HG02678 (cell line): ENCODE measurements at regions not wholly inside any gene's neighbourhood (a gene's known extent, or its start where the extent isn't known, plus 50 kb on each side); places are given as distances from the start of the nearest gene placed in this dataset.
"Not testable (repeated sequence)": the region's sequence is repeated elsewhere in the genome, so short reads cannot be mapped to it uniquely, and the experiment has no call there.

Experiments
- ATAC-seq: cut with Tn5 transposase; IDR thresholded peaks from one replicate; pipeline ENCODE4 v1.9.1; 2021; ENCODE audit warnings: mild to moderate bottlenecking, moderate library complexity; ENCODE audit not compliant: unreplicated experiment

DNA sequence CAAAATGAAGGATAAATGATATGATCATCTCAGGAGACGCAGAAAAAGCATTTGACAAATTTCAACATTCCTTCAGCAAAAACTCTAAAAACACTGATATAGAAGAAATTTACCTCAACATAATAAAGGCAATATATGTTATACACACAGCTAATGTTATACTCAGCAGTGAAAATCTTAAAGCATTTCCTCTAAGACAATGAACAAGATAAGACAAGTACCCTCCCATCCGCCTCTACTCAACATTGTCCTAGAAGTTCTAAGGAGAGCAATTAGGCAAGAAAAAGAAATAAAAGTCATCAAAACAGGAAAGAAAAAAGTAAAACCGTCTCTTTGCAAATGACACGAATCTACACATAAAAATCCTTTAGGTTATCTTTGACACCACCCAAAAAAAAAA is 1432.8 kb downstream of the CDH11 start:
- no peak for ATAC-seq

DNA sequence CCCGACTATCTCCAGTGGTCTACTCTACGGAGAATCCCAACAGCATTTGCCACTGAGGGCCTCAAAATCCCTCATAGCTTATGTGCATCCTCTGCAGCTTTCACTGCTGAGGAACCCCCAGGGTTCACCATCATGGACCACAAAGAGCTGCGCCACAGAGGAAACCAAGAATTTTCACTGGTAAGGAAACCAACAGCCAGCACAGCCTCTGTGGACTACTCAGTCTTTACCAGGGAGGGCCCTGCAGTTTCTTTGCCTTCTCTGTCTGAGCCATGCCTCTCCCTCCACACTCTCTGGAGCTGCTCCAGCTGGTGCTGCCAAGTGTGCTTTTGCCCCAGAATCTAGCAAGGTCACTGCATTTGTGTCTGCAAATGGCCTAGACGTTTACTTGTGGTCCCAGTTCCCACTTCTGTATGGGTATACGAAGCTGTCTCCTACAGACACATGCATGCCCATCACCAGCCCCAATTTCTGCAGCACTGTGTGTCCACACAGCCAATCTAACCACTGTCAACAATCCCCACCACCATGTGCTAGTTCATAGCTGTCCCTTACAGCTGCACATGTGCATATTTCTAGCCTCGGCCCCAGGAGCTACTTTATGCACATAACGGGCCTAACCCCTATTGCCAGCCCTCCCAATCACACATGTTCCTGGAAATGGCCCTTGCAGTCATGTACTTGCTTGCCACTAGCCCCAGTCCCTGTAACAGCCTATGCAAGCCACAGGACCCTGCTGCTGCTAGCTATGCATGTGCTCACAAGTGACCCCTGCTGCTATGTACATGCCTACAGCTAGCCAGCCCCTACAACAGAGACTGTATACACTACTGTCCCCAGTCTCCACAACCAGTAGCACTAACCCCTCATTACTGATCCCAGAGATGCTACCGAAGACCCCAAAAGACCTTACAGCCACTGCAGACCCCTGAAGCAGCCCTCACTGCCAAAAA is 1437.4 kb downstream of the CDH11 start:
- ATAC-seq = no peak

GRCh38 chr16:63682844-63683243 is 1439.0 kb downstream of the CDH11 start:
- no peak for ATAC-seq

DNA sequence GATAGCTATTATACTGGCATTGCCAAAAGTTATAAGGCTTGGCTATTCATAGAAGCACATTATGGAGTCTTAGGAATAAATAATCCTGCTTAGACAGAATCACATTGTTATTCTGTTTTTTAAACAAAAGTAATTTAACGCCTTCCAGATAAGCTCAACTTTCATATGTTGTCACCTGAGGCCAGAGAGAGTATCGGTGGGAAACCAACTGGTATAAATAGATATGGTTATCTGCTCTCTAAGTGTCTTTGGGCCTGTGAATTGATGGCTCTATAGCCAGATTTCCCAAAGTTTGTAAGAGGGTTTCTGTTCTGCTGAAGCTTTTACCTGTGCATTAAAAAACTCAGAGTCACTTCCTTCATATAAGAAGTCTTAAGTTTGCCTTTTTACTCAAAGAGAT is 1449.4 kb downstream of the CDH11 start:
- ATAC-seq = no peak

DNA sequence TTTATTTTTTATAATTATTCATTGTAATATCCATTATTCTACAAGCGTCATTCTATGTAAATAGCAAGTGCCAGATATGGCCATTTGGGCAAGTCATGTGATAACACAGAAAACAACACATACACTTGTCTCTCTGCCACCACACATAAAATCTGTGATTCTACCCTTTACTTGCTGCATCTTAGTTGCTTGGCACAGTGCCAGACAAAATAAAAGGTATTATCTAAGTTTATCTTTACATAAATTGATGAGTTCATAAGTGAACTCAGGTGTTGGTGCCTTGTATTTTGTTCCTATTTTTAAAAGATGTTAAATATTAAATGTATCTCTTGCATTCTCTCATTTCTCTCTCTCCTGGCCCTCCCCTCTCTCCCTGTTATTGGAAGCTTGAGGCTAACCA is 1458.7 kb downstream of the CDH11 start:
- no peak for ATAC-seq

- no peak for ATAC-seq
Measured at GRCh38 chr16:63655846-63656245, 1466.0 kb downstream of the CDH11 start.

DNA sequence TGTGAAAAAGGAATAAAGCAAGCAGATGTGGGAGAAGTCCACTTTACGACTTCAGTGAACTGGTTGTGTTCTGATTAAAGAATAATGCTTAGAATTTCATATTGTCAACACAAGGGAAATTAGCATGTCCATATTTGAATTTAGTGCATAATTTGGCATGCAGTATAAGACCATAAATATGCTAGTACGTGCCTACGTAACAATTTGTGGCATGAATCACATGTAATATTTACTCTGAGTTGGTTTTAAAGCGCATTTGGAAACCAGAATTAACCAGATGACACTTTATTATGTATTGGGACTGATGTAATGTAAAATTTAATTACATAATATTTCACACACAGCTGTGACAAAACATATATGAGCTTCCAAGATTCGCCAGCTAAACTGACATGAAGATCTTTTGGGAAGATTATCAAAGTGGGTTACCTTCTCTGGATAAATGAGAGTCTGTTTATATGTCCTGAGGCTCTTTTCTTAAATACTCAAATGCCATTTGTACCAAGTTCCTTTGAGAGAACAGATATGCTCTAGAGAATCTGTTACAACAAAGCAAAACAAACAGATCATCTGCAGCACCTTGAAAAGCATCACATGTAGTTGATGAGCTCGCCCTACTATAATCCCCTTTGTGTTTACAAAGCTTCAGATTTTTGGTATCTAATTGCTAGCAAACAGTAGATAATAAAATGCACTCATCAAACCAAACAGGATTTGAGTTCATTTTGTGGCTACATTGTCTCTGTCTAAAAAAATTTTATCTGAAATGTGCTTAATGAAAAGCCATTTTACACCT is 1468.6 kb downstream of the CDH11 start:
- no peak for ATAC-seq

DNA sequence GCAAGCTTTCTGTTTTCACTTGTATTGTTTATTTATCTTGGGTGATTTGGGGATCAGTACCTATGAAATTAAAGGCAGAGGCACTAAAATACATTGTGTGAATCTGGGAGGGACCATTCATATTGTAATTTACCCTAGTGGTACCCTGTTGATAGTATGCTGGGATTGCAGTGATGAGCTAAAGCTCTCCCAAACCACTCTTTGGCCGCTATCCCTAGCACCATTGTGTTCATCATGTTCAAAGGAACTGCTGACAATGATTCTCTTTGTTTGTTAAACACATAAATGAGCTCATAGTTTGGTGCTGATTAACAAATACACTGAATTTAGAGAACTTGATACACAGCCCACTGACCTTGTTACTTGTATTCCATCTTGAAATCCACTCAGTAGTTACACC is 1469.8 kb downstream of the CDH11 start:
- ATAC-seq = no peak

DNA sequence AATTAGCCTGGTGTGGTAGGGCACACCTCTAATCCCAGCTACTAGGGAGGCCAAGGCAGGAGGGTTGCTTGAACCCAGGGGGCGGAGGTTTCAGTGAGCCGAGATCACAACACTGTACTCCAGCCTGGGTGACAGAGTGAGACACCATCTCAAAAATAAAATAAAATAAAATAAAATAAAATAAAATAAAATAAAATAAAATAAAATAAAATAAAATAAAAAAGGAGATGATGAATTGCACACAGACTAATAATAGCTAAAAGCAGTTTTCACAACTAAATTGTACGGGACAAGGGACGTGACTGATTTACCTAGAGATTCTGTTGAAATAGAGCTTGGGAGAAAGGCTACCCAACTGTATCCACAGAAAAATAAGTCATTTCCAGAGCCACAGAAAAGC is 1471.3 kb downstream of the CDH11 start:
- ATAC-seq = no peak

DNA sequence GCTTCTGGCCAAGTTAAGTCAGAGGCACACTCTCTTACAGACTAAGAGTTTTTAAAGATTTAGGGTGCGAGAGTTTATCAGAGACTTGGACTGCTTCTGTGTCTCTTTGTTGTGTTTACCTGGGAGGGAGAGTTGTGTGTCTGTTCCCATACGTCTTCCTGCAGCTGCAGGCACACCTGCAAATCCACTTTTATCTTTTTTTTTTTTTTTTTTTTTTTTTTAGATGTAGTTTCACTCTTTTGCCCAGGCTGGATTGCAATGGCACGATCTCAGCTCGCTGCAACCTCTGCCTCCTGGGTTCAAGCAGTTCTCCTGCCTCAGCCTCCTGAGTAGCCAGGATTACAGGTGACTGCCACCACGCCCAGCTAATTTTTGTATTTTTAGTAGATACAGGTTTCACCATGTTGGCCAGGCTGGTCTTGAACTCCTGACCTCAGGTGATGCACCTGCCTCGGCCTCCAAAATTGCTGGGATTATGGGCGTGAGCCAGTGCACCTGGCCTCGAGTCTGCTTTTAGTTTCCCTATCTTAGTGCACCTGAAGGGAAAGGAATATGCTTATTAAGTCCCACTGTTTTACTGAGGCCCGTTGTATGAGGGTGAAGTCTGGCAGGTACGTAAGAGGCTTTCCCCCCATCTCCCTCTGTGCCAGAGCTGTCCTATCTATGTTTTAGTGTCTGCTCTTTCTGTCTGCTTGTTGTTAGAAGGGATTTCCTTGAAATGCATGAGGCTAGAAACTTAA is 1488.0 kb downstream of the CDH11 start:
- not testable (repeated sequence) for ATAC-seq

DNA sequence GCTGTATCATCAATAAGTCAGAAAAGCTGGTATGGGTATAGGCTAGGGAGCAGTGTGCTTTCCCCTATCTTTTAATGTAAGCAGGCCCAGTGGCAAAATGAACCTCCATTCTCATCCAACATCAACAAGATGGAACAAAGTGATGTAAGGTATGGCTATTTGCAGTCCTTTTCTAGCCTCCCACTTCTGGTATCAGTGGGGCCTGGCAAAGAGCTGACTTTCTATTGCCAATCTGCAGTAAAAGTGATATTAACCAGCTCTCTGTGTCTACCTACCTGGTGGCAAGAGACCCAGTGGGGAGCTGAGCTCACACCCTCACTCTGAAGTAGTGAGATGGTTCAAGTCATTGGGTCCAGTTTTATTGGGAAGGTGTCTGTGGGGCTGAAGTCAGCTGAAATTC is 1492.6 kb downstream of the CDH11 start:
- no peak for ATAC-seq

- no peak for ATAC-seq
Measured at GRCh38 chr16:63628812-63629211, 1493.1 kb downstream of the CDH11 start.

DNA sequence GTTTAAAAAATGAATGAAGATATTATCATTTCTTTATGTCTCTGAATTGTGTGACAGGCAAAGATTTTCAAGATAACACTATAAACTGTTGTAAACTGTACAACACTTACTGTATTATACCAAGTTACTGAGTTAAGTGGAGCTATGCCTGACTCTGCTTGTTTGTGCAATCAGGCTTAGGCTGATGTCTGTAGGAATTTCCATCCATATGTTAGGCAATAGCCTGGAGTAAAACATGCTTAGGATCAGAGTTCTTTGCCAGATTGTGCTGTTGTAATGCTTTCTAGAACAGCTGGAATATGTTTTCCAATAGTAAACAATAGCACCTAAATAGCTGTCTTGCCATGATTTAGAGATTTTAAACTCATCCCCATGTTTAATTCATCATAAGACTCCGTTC is 1496.7 kb downstream of the CDH11 start:
- ATAC-seq = no peak

- no peak for ATAC-seq
Measured at GRCh38 chr16:63623551-63624039, 1498.3 kb downstream of the CDH11 start.

GRCh38 chr16:63618896-63619485 is 1502.9 kb downstream of the CDH11 start:
- ATAC-seq = no peak

DNA sequence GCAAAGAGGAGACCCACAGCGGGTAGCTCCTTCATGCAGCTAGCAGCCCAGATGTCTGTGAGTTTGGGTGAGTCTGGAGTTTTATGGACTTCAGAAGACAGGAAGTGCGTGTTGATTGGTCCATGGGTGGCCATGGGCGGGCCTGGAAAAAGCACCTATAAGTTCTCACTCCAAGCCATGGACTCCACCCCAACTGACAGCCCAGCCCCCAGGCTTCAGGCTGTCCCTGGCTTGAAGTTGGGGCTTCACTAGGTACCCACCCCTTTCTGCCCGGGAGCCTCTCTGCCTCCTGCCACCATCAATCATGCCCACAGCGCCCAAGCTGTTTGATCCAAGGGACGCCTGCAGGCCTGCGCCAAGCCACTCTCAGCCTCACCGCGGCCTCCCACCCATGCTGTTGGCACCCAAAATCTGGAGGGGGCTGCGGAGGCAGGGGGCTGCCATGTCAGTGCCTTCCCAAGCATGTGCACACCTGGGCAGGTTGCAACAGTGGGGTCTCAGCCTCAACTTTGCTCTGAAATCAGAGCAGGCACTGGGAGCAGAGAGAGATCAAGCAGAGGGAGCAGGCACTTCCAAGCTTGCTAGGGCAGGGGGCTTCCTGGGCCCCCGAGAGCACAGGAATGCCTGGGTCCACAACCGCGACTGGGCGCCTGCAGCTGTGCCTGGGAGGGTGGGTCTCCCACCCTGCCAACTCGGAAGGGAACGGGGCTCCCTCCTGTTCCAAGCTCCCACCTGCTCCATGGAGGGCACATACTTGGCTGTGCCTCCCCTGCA is 1503.7 kb downstream of the CDH11 start:
- ATAC-seq = no peak

- ATAC-seq = no peak
Measured at GRCh38 chr16:63617047-63617989, 1504.5 kb downstream of the CDH11 start.

DNA sequence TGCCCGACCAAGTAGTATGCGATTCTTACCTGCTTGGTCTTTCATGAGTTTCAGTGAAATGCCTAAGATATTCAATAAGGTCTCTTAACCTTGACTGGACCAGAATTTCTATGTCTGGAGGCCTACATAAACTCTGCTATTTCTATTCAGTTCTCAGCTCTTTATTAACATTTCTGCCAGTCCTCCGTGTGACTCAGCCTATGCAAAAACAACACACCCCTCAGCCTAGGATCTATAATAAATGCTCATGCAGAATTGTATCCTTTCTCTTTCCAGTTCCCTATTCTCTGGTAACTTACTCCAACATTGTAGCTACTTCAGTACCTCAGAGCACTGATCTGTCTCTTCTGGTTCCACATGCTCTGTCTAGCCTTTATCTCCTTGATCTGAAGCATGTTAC is 1507.4 kb downstream of the CDH11 start:
- ATAC-seq = no peak

GRCh38 chr16:63613701-63614100 is 1508.2 kb downstream of the CDH11 start:
- ATAC-seq = no peak
